ENCODE measurements at regions not wholly inside any gene's neighbourhood (a gene's known extent, or its start where the extent isn't known, plus 50 kb on each side); places are given as distances from the start of the nearest gene placed in this dataset.
A peak's percentile ranks its signal among the peaks of the same experiment; 100 is the strongest.

DNA sequence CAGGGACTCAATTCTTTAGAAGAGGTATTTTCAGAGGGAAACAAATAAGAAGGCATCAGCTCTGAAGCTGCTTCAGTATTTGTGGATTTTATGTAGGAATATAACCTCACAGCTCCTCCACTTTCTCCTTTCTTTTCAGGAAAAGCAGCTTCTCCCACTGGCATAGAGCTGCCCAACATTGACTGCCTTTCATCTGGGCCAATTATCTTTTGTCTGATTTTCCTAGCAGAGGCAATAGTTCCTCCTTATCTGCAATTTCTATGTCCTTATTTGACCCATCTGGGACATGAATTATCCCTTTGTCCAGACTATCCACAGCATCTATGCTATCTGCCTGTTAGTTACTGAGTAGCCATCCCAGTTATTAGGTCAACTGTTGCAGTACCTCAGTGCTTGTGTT is 1671.2 kb upstream of the ACO1 start:
- in situ Hi-C loops (cut with MboI; ENCODE audit: low pct_unique_long_range_greater_than_20kb in 2 of 9, low sequenced_read_pairs in 9 of 9, unreplicated experiment in 9 of 9) = no loop called here
- Histone ChIP-seq H3K4me1 (replicated peaks in 1 of 2) (peaks cover 0 to 6% of the 10 kb centered on the region in 2 donors), H3K27ac (no peak overlapping the region), H3K4me3 (no peak overlapping the region)
- ATAC-seq (replicated peaks in 6 of 8) = no peak

DNA sequence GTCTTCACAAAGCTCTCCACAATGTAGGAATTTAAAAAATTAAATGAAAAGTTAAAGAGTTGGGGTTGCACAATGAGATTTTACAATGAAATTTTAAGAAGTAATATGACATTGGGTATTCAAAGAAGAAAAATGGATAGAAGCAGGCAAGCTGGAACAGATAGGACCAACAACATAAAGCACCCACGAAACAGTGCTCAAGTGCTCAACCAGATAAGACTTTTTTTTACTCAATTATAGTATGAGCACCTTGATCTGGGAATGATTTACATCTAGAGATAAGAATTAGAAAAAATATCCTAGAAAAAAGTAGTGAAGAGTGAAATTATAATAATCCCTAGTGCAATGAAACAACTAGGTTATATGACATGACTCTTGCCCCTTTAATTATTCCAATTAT is 1670.1 kb upstream of the ACO1 start:
- Histone ChIP-seq H3K4me3 (no peak overlapping the region), H3K4me1 (replicated peaks in 1 of 2) (peaks cover 0 to 6% of the 10 kb centered on the region in 2 donors), H3K27ac (no peak overlapping the region)
- in situ Hi-C loops (cut with MboI; ENCODE audit: low pct_unique_long_range_greater_than_20kb in 2 of 9, low sequenced_read_pairs in 9 of 9, unreplicated experiment in 9 of 9) = no loop called here
- ATAC-seq (replicated peaks in 6 of 8) = no peak
- WGBS, 10 experiments = 0 to 100% (median 80%) methylated on average over 1 of the region's 1 CpG; no CpG with 5 or more reads in 1 of the 10 experiments

DNA sequence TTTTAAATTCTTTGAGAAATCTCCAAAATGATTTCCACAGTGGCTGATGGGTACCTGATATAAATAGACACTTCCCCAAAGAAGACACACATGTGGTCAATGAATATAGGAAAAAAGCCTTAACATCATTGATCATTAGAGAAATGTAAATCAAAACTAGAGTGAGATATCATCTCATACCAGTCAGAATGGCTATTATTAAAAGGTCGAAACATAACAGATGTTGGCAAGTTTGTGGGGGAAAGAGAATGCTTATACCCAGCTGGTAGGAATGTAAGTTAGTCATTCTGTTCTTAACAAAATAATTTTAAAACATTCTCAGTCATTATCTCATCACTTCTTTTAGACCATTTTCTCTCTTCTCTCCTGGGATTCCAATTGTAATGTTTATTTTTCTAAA is 1666.0 kb upstream of the ACO1 start:
- 0 to 100% (median 75%) methylated on average over 1 of the region's 1 CpG; no CpG with 5 or more reads in 1 of the 10 experiments for WGBS, 10 experiments
- no peak for ATAC-seq (replicated peaks in 6 of 8)

DNA sequence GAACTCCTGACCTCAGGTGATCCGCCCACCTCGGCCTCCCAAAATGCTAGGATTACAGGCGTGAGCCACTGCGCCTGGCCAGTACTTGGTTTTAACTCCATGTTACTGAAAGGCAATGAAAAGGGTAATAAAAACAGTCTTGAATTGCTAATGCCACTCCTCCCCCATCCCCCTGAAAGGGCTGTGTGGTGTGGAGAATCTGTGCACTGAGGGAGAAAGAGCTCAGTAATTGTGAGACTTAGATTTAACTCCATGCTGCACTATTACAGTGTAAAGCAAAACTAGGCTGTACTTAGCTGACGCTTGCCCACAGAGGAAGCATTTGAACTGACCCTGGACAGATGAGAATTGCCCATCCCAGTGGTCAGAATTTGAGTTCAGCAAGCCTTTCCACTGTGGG is 1662.4 kb upstream of the ACO1 start:
- in situ Hi-C loops (cut with MboI; ENCODE audit: low pct_unique_long_range_greater_than_20kb in 2 of 9, low sequenced_read_pairs in 9 of 9, unreplicated experiment in 9 of 9) = no loop called here
- peak in 5 of 8 experiments; percentile 35 to 95 (median 91) for ATAC-seq (replicated peaks in 6 of 8)
- Histone ChIP-seq H3K4me1 (replicated peaks in 1 of 2) (peaks cover 3 to 6% of the 10 kb centered on the region in 2 donors), H3K4me3 (no peak overlapping the region), H3K27ac (peak overlapping the region in 1 of 2 donors; percentile 36)
- WGBS, 10 experiments = 0 to 100% (median 25%) methylated on average over 1 to 3 of the region's 5 CpGs; no CpG with 5 or more reads in 3 of the 10 experiments

More for the DNA sequence above, 1666.0 kb upstream of the ACO1 start:
- in situ Hi-C loops (cut with MboI; ENCODE audit: low pct_unique_long_range_greater_than_20kb in 2 of 9, low sequenced_read_pairs in 9 of 9, unreplicated experiment in 9 of 9) = no loop called here
- H3K4me1 ChIP-seq (replicated peaks in 1 of 2) = peaks cover 3 to 6% of the 10 kb centered on the region in 2 donors
- no peak overlapping the region for H3K27ac ChIP-seq
- H3K4me3 ChIP-seq = no peak overlapping the region

DNA sequence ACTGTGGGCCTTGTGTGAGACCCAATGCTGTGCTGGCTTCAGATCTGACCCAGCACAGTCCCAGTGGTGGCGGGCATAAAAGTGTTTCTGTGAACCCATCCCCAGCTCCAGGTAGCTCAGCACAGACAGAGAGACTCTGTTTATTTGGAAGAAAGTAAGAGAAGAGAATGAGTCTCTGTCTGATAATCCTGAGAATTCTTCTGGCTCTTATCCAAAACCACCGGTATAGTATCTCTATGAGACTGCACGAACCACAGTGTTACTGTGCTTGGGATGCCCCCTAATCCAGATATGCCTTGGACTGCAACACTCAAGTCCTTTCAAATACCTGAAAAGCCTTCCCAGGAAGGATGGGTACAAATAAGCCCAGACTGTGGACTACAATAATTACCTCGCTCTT is 1660.8 kb upstream of the ACO1 start:
- Histone ChIP-seq H3K27ac (no peak overlapping the region), H3K4me3 (no peak overlapping the region), H3K4me1 (replicated peaks in 1 of 2) (peaks cover 3 to 6% of the 10 kb centered on the region in 2 donors)
- 0 to 100% (median 90%) methylated on average over 1 to 3 of the region's 4 CpGs; no CpG with 5 or more reads in 4 of the 10 experiments for WGBS, 10 experiments
- no peak for ATAC-seq (replicated peaks in 6 of 8)
- in situ Hi-C loops (cut with MboI; ENCODE audit: low pct_unique_long_range_greater_than_20kb in 2 of 9, low sequenced_read_pairs in 9 of 9, unreplicated experiment in 9 of 9) = no loop called here

DNA sequence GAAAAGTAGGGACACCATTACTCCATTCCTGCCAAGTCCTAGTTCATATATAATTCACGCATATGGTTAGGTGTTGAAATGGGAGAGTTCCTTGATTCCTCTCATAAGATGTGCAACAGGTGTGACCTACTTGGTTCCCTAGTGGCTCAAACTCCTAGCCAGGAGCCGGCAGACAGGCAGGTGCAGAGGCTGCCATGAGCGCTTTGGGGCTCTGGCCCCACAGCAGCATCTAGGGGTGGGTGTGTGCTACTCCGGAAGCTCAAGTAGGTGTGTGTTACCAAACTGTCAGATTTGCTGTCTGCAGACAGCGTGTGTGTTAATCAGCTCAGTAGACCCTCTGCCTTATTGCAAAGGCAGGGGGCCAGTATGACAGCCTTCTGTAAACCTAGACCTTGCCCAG is 1652.4 kb upstream of the ACO1 start:
- Histone ChIP-seq H3K4me3 (no peak overlapping the region), H3K27ac (no peak overlapping the region), H3K4me1 (replicated peaks in 1 of 2) (peaks cover 0 to 7% of the 10 kb centered on the region in 2 donors)
- WGBS, 10 experiments = 0 to 100% (median 89%) methylated on average over 1 to 3 of the region's 5 CpGs; no CpG with 5 or more reads in 2 of the 10 experiments
- in situ Hi-C loops (cut with MboI; ENCODE audit: low pct_unique_long_range_greater_than_20kb in 2 of 9, low sequenced_read_pairs in 9 of 9, unreplicated experiment in 9 of 9) = no loop called here
- ATAC-seq (replicated peaks in 6 of 8) = no peak

DNA sequence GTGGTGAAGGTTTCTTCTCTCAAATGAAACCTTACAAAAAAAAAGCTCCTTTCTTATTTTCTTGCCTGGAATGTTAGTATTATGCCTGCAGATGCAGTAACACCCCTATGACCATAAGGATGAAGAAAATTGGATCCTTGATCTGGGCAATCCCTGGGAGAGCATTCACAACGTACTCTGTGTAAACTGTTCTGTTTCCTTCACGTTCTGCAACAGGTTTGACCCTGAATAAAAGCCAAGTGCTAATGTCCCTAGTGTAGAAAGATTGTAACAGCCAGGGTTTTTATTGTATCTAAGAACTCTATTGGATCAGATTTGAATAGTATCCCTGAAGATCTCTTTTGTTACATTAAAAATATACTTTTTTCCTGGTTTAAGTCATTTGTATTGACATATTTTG is 1639.6 kb upstream of the ACO1 start:
- 0 to 100% (median 70%) methylated on average over 1 to 2 of the region's 2 CpGs; no CpG with 5 or more reads in 1 of the 10 experiments for WGBS, 10 experiments
- H3K4me1 ChIP-seq (replicated peaks in 1 of 2) = no peaks in the 10 kb centered on the region
- ATAC-seq (replicated peaks in 6 of 8) = no peak
- H3K27ac ChIP-seq = no peak overlapping the region
- no peak overlapping the region for H3K4me3 ChIP-seq
- in situ Hi-C loops (cut with MboI; ENCODE audit: low pct_unique_long_range_greater_than_20kb in 2 of 9, low sequenced_read_pairs in 9 of 9, unreplicated experiment in 9 of 9) = no loop called here

DNA sequence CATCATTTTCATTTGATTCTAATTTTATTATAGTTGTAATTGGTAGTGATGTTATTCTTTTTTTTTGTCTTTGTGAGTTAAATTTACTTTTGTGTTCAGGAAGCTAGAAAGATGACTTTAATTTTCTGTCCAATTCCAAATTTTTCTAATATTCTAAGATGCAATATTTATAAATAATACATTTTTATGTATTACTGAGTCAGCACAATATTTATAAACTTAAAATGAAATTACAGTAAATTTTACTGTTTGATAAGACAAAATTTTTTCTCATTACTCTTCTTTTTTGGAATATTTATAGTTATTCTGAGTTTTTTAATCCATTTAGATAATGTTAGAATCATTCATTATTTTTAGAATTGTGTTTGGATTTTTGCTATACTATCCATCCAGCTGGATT is 1637.9 kb upstream of the ACO1 start:
- no peaks in the 10 kb centered on the region for H3K4me1 ChIP-seq (replicated peaks in 1 of 2)
- in situ Hi-C loops (cut with MboI; ENCODE audit: low pct_unique_long_range_greater_than_20kb in 2 of 9, low sequenced_read_pairs in 9 of 9, unreplicated experiment in 9 of 9) = no loop called here
- ATAC-seq (replicated peaks in 6 of 8) = no peak

DNA sequence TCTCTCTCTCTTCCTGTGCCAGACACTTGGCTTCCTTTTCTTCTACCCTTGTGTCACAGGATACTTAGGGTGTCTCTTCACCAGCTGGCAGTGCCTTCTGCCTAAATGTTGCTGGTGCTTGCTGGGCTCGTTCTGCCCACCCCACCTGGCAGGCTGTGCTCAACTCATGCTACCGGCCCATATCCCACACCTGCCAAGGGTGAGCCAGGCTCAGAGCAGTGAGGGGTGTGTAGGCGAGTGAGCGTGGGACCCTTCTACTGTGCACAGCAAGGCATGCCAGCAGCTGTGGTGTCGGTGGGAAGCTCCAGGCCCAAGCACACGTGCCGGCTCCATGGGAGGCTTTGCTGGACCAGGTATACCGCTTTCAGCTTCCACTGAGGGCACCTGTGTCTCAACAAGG is 1626.7 kb upstream of the ACO1 start:
- no peak overlapping the region for H3K27ac ChIP-seq
- H3K4me3 ChIP-seq = no peak overlapping the region
- in situ Hi-C loops (cut with MboI; ENCODE audit: low pct_unique_long_range_greater_than_20kb in 2 of 9, low sequenced_read_pairs in 9 of 9, unreplicated experiment in 9 of 9) = no loop called here
- ATAC-seq (replicated peaks in 6 of 8) = no peak
- 0 to 17% methylated on average over 1 to 2 of the region's 8 CpGs; no CpG with 5 or more reads in 8 of the 10 experiments for WGBS, 10 experiments
- H3K4me1 ChIP-seq (replicated peaks in 1 of 2) = no peaks in the 10 kb centered on the region

More for the DNA sequence above, 1637.9 kb upstream of the ACO1 start:
- Histone ChIP-seq H3K4me3 (no peak overlapping the region), H3K27ac (no peak overlapping the region)

DNA sequence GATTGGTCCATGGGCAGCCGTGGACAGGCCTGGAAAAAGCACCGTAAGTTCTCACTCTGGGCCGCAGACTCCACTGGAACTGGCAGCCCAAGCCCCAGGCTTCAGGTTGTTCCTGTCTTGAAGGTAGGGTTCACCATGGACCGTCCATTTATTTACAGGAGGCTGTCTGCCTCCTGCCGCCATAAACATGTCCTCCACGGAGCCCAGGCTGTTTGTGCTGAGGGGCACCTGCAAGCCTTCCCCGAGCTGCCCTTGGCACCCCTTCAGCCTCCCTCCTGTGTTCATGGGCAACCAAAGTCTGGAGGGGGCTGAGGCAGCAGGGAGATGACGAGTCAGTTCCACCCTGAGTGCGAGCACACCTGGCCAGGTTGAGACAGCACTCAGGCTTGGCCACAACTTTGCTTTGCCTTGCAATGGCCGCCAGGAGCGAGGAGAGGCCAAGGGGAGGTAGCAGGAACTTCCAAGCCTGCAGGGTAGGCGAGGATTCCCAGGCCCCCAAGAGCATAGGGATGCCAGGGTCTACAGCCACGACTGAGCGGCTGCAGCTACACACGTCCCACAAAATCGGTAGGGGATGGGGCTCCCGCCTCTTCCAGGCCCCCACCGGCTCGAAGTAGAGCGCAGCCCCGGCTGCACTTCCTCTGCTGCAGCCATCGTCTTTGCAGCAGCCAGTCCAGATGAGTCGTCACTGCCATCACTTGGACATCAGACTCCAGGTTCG is 1625.6 kb upstream of the ACO1 start:
- Histone ChIP-seq H3K4me1 (replicated peaks in 1 of 2) (no peaks in the 10 kb centered on the region), H3K4me3 (no peak overlapping the region), H3K27ac (no peak overlapping the region)
- ATAC-seq (replicated peaks in 6 of 8) = no peak
- in situ Hi-C loops (cut with MboI; ENCODE audit: low pct_unique_long_range_greater_than_20kb in 2 of 9, low sequenced_read_pairs in 9 of 9, unreplicated experiment in 9 of 9) = no loop called here
- WGBS, 10 experiments = 40 to 100% (median 81%) methylated on average over 1 to 20 of the region's 24 CpGs; no CpG with 5 or more reads in 3 of the 10 experiments

DNA sequence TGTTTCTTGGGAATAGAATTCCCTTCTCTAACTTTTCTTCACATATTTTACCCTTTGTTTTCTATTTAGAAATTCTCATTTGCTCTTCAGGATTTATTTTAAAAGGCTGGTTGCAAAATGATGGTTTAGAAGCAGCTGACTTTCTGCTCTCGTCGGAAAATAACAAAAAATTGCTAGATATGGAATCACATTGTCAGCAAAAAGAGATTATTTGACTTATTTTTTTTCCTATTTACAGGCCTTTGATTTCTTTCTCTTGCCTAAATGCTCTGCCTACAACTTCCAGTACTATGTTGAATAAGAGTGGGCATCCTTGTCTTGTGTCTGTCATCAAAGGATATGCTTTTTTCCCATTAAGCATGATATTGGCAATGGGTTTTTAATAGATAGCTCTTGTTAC is 1619.1 kb upstream of the ACO1 start:
- no peak overlapping the region for H3K27ac ChIP-seq
- no peak overlapping the region for H3K4me3 ChIP-seq
- no peaks in the 10 kb centered on the region for H3K4me1 ChIP-seq (replicated peaks in 1 of 2)
- in situ Hi-C loops (cut with MboI; ENCODE audit: low pct_unique_long_range_greater_than_20kb in 2 of 9, low sequenced_read_pairs in 9 of 9, unreplicated experiment in 9 of 9) = no loop called here
- ATAC-seq (replicated peaks in 6 of 8) = no peak
- 8 to 100% (median 69%) methylated on average over 1 to 2 of the region's 2 CpGs; no CpG with 5 or more reads in 1 of the 10 experiments for WGBS, 10 experiments

DNA sequence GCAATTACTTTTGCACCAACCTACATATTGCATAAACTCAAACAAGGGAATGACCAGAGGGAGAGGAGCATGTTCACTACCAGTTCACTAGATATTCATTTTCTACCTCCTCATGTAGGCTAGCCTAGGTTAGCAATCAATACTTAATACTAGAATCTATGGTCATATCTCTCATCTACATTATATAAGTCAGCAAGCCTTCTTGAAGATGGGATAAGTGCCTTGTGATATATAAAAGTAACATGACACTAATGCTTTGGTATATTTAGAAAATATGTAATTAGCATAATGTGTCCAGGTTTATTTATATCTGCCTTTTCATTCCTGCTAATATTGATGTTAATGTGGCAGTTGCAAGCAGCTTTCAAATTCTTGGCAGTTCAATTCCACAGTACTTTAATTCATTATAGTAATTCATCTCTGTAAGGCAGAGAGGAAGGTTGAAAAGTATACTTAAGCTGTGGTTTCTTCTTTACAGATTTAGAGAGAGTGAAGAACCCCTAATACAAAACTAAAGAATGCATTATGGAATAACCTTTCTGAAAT is 1613.2 kb upstream of the ACO1 start:
- ATAC-seq (replicated peaks in 6 of 8) = peak in 5 of 8 experiments; percentile 27 to 74 (median 64)
- Histone ChIP-seq H3K27ac (no peak overlapping the region), H3K4me1 (replicated peaks in 1 of 2) (peaks cover 0 to 15% of the 10 kb centered on the region in 2 donors), H3K4me3 (no peak overlapping the region)
- in situ Hi-C loops (cut with MboI; ENCODE audit: low pct_unique_long_range_greater_than_20kb in 2 of 9, low sequenced_read_pairs in 9 of 9, unreplicated experiment in 9 of 9) = no loop called here

DNA sequence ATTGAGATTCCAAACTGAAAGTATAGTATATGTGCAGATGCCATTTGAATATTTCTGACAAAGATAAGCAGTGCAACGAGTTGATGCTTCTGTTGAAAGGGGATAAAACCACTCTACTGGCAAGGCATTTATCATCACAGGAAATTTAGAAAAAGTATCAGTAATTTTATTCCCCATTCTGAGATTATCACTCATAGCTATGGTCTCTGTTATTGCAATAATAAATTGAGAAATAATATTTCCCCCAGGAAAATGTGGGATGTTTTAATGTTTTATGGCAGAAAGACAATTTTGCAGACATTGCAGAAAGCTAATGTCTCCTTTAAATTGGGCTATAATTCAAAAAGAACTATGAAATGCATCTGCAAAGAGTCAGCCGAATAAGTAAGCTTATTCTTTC is 1612.7 kb upstream of the ACO1 start:
- 0 to 81% (median 50%) methylated on average over 1 to 2 of the region's 2 CpGs; no CpG with 5 or more reads in 1 of the 10 experiments for WGBS, 10 experiments
- H3K4me3 ChIP-seq = no peak overlapping the region
- ATAC-seq (replicated peaks in 6 of 8) = peak in 4 of 8 experiments; percentile 15 to 64 (median 30)
- H3K4me1 ChIP-seq (replicated peaks in 1 of 2) = peaks cover 0 to 15% of the 10 kb centered on the region in 2 donors
- H3K27ac ChIP-seq = no peak overlapping the region
- in situ Hi-C loops (cut with MboI; ENCODE audit: low pct_unique_long_range_greater_than_20kb in 2 of 9, low sequenced_read_pairs in 9 of 9, unreplicated experiment in 9 of 9) = no loop called here

DNA sequence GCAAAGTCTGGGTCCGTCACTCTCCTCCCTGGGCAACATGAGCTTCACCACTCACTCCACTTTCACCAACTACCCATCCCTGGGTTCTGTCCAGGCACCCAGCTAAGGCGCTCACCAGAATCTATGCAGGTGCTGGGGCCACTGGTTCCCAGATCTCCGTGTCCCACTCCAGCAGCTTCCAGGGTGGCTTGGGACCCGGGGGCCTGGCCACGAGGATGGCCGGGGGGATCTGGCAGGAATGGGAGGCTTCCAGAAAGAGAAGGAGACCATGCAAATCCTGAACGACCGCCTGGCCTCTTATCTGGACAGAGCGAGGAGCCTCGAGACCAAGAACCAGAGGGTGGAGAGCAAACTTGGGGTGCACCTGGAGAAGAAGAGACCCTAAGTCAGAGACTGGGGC is 1611.0 kb upstream of the ACO1 start:
- 0 to 100% (median 40%) methylated on average over 1 to 5 of the region's 10 CpGs; no CpG with 5 or more reads in 3 of the 10 experiments for WGBS, 10 experiments
- peaks cover 0 to 15% of the 10 kb centered on the region in 2 donors for H3K4me1 ChIP-seq (replicated peaks in 1 of 2)
- in situ Hi-C loops (cut with MboI; ENCODE audit: low pct_unique_long_range_greater_than_20kb in 2 of 9, low sequenced_read_pairs in 9 of 9, unreplicated experiment in 9 of 9) = no loop called here
- H3K27ac ChIP-seq = no peak overlapping the region
- no peak overlapping the region for H3K4me3 ChIP-seq
- ATAC-seq (replicated peaks in 6 of 8) = no peak

All from motor neuron (in vitro differentiated cells).